Inferior parietal cortex (tissue), 1 donor: ENCODE measurements at regions not wholly inside any gene's neighbourhood (a gene's known extent, or its start where the extent isn't known, plus 50 kb on each side); places are given as distances from the start of the nearest gene placed in this dataset.

ENCODE experiments used
- DNase-seq: peaks from one replicate; pipeline ENCODE4 v3.0.0-alpha.2; 2016; ENCODE audit errors: extremely low spot score

- no peak for DNase-seq
Observed at GRCh38 chr2:41720331-41721251, 327.2 kb upstream of the PKDCC start.

- DNase-seq: no peak
Observed at GRCh38 chr2:41722668-41723369, 325.0 kb upstream of the PKDCC start.

- no peak for DNase-seq
Observed at GRCh38 chr2:41723526-41723925, 324.3 kb upstream of the PKDCC start.

GRCh38 chr2:41724465-41724864, 323.4 kb upstream of the PKDCC start:
- no peak for DNase-seq

GRCh38 chr2:41725901-41726300, 321.9 kb upstream of the PKDCC start:
- DNase-seq: no peak

GRCh38 chr2:41726364-41726763, 321.5 kb upstream of the PKDCC start:
- no peak for DNase-seq

GRCh38 chr2:41727152-41727551, 320.7 kb upstream of the PKDCC start:
- no peak for DNase-seq

GRCh38 chr2:41727711-41728110, 320.1 kb upstream of the PKDCC start:
- no peak for DNase-seq

- DNase-seq: no peak
Observed at GRCh38 chr2:41728788-41729338, 319.0 kb upstream of the PKDCC start.

GRCh38 chr2:41729800-41730364, 317.9 kb upstream of the PKDCC start:
- DNase-seq: no peak

- DNase-seq: no peak
Observed at GRCh38 chr2:41735006-41735405, 312.8 kb upstream of the PKDCC start.

- no peak for DNase-seq
Observed at GRCh38 chr2:41735476-41735875, 312.3 kb upstream of the PKDCC start.

GRCh38 chr2:41736105-41736567, 311.7 kb upstream of the PKDCC start:
- DNase-seq: no peak

GRCh38 chr2:41736586-41736985, 311.2 kb upstream of the PKDCC start:
- DNase-seq: no peak

GRCh38 chr2:41737888-41738287, 309.9 kb upstream of the PKDCC start:
- DNase-seq: no peak

GRCh38 chr2:41741951-41742595, 305.7 kb upstream of the PKDCC start:
- no peak for DNase-seq

GRCh38 chr2:41743324-41743723, 304.5 kb upstream of the PKDCC start:
- DNase-seq: no peak

- no peak for DNase-seq
Observed at GRCh38 chr2:41750829-41751228, 297.0 kb upstream of the PKDCC start.

- no peak for DNase-seq
Observed at GRCh38 chr2:41759880-41760279, 287.9 kb upstream of the PKDCC start.

- no peak for DNase-seq
Observed at GRCh38 chr2:41763141-41763540, 284.7 kb upstream of the PKDCC start.

- no peak for DNase-seq
Observed at GRCh38 chr2:41764131-41764530, 283.7 kb upstream of the PKDCC start.

GRCh38 chr2:41764919-41765318, 282.9 kb upstream of the PKDCC start:
- DNase-seq: no peak
